Muscle layer of duodenum (tissue), 2 donors: ENCODE measurements at regions not wholly inside any gene's neighbourhood (a gene's known extent, or its start where the extent isn't known, plus 50 kb on each side); places are given as distances from the start of the nearest gene placed in this dataset.

Experiments
- H3K27ac ChIP-seq: one replicate; pipeline ENCODE4 v1.7.0; 2013; ENCODE audit warnings: mild to moderate bottlenecking, low read length
- H3K27me3 ChIP-seq: one replicate; pipeline ENCODE4 v1.7.0; 2013; ENCODE audit warnings: low read depth, mild to moderate bottlenecking, control low read depth, low read length
- H3K36me3 ChIP-seq, 2 donors: one replicate each; pipeline ENCODE4 v1.7.0; 2013; ENCODE audit warnings: low read length in 2 of 2, control low read depth in 1 of 2, mild to moderate bottlenecking in 1 of 2; ENCODE audit not compliant: insufficient read depth in 2 of 2, control insufficient read depth in 1 of 2
- H3K4me1 ChIP-seq, 2 donors: one replicate each; pipeline ENCODE4 v1.7.0; 2013; ENCODE audit warnings: low read length in 2 of 2, mild to moderate bottlenecking in 2 of 2, control low read depth in 1 of 2, moderate library complexity in 1 of 2; ENCODE audit not compliant: insufficient read depth in 2 of 2, control insufficient read depth in 1 of 2
- H3K4me3 ChIP-seq, 2 donors: one replicate each; pipeline ENCODE4 v1.7.0; 2013; ENCODE audit warnings: low read length in 2 of 2, low read depth in 1 of 2, mild to moderate bottlenecking in 1 of 2
- H3K9me3 ChIP-seq, 2 donors: one replicate each; pipeline ENCODE4 v1.7.0; 2013; ENCODE audit warnings: low read length in 2 of 2, control low read depth in 1 of 2, mild to moderate bottlenecking in 1 of 2; ENCODE audit not compliant: control insufficient read depth in 1 of 2
- donor health status: healthy.

DNA sequence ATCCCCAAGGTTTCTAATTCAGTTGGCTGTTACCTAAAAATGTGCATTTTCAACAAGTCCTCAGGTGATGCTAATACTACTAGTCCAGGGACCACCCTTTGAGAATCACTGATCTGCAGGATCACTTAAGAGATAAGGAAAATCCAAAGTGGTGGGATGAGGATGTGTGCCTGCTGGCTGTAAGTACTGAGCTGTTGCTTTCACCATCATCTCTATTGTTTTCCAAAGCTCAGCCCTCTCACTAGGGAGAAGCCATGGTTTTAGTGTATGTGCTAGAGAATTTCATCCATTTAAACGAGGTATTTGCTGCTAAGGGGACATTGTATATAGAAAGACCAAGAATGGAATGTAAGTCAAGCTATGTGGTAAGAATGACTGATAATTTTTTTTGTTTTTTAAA, 202.3 kb downstream of the KIF21A start:
- no peaks in the 10 kb centered on the region for H3K4me1 ChIP-seq
- no peak overlapping the region for H3K27ac ChIP-seq
- H3K9me3 ChIP-seq: no peaks in the 10 kb centered on the region
- H3K36me3 ChIP-seq: no peaks in the 10 kb centered on the region
- H3K27me3 ChIP-seq: no peaks in the 10 kb centered on the region
- H3K4me3 ChIP-seq: no peak overlapping the region

GRCh38 chr12:39239490-39240486, 203.1 kb downstream of the KIF21A start:
- no peaks in the 10 kb centered on the region for H3K36me3 ChIP-seq
- no peaks in the 10 kb centered on the region for H3K27me3 ChIP-seq
- no peaks in the 10 kb centered on the region for H3K4me1 ChIP-seq
- no peaks in the 10 kb centered on the region for H3K9me3 ChIP-seq
- no peak overlapping the region for H3K27ac ChIP-seq
- H3K4me3 ChIP-seq: no peak overlapping the region

DNA sequence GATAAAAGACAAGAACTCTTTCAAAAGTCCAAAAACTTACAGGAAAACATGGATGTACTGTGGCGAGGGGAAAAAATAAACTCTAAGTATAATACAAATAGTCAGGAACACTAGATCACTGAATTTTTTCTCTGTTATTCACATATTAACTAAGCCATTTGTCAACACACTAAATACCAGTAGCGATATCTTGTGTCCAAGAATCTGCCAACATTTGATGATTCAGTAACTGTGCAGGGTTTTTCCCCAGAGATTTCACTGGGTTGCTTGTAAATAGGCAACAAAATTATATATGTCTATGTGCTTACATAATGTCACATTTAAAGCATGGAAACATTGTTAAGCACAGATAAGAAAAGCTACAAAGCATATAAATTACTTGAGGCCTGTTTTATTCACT, 205.9 kb downstream of the KIF21A start:
- Histone ChIP-seq H3K27me3 (no peaks in the 10 kb centered on the region), H3K36me3 (no peaks in the 10 kb centered on the region), H3K27ac (no peak overlapping the region), H3K4me3 (no peak overlapping the region), H3K9me3 (no peaks in the 10 kb centered on the region), H3K4me1 (no peaks in the 10 kb centered on the region)

DNA sequence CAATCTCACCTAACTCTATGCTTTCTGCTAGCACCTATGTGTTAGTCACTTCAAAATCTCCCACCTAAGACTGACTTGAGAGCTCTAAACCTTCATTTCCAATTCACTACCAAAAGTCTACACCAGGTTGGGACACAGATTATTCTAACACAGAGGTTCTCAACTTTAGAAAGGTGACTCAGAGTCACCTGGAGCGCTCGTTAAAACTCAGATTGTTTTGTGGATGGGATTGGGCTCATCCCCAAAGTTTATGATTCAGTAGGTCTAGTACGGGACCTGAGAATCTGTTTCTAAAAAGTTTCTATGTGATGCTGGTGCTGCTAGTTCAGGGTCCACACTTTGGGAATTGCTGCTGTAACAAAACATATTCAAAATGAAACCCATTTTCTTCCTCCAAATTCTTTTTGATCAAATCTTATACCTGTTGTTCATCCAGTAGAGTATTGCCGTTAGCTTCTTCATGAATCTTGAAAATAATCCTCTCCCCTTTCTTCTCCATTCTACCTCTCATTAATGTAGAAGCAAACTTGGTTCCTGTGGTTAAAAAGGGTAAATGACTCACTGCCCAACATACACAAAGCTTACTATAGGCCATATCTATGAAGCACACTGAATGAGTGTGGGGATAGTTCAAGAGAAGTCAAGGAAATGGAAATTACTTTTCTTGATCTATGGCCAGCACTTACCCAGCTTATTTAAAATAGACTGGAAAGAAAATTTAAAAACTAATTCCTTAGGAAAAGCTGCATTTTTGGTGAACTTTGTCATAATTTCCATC, 206.7 kb downstream of the KIF21A start:
- Histone ChIP-seq H3K27me3 (no peaks in the 10 kb centered on the region), H3K4me1 (no peaks in the 10 kb centered on the region), H3K27ac (no peak overlapping the region), H3K9me3 (no peaks in the 10 kb centered on the region), H3K4me3 (no peak overlapping the region), H3K36me3 (no peaks in the 10 kb centered on the region)

DNA sequence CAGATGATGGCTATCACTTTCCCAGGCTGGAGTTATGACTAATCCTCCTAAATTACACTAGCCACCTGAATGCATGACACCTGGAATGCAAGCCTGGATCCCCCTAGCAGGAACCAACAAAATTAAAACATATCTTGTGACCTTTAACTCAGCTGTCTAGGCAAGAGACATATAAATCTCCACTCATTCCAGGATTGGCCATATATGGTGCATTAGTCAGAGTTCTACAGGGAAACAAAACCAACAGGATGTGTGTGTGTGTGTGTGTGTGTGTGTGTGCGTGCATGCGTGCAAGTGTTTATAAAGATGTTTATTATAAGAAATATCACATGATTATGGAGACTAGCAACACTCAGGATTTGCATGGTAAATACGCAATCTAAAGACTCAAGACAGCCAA, 212.8 kb downstream of the KIF21A start:
- Histone ChIP-seq H3K27ac (no peak overlapping the region), H3K4me1 (no peaks in the 10 kb centered on the region), H3K27me3 (no peaks in the 10 kb centered on the region), H3K4me3 (no peak overlapping the region), H3K9me3 (no peaks in the 10 kb centered on the region), H3K36me3 (no peaks in the 10 kb centered on the region)

- Histone ChIP-seq H3K27ac (no peak overlapping the region), H3K36me3 (no peaks in the 10 kb centered on the region), H3K4me3 (no peak overlapping the region), H3K9me3 (peaks cover 0 to 3% of the 10 kb centered on the region in 2 donors), H3K27me3 (no peaks in the 10 kb centered on the region), H3K4me1 (no peaks in the 10 kb centered on the region)
Observed at GRCh38 chr12:39227218-39227617, 215.7 kb downstream of the KIF21A start.

DNA sequence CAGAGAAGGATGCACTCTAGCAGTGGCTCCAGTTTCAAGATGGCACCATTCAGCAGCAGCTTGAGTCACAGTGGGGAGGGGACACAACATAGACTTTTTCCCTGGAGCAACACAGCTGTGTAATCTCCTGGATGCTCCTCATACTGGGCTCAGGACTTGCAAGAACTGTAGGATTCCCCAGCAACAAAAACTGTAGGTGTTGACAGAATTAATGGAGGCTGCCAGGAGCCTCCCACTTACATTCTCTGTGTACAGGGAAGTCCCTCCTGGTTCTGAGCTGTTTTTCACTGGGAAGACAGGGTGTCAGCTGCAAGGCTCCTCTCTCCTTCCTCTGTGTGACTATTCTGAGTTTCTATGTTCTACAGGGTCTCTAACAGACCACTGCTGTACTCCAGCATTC, 217.9 kb downstream of the KIF21A start:
- peaks cover 0 to 3% of the 10 kb centered on the region in 2 donors for H3K9me3 ChIP-seq
- H3K36me3 ChIP-seq: no peaks in the 10 kb centered on the region
- H3K4me1 ChIP-seq: no peaks in the 10 kb centered on the region
- no peak overlapping the region for H3K4me3 ChIP-seq
- no peak overlapping the region for H3K27ac ChIP-seq
- H3K27me3 ChIP-seq: no peaks in the 10 kb centered on the region

- peaks cover 0 to 14% of the 10 kb centered on the region in 2 donors for H3K9me3 ChIP-seq
- no peak overlapping the region for H3K4me3 ChIP-seq
- H3K27me3 ChIP-seq: no peaks in the 10 kb centered on the region
- no peaks in the 10 kb centered on the region for H3K4me1 ChIP-seq
- H3K27ac ChIP-seq: no peak overlapping the region
- H3K36me3 ChIP-seq: no peaks in the 10 kb centered on the region
Observed at GRCh38 chr12:39205969-39206368, 237.0 kb downstream of the KIF21A start.

- Histone ChIP-seq H3K36me3 (no peaks in the 10 kb centered on the region), H3K4me1 (no peaks in the 10 kb centered on the region), H3K27ac (no peak overlapping the region), H3K27me3 (no peaks in the 10 kb centered on the region), H3K4me3 (no peak overlapping the region), H3K9me3 (peaks cover 0 to 9% of the 10 kb centered on the region in 2 donors)
Observed at GRCh38 chr12:39199351-39199750, 243.6 kb downstream of the KIF21A start.

DNA sequence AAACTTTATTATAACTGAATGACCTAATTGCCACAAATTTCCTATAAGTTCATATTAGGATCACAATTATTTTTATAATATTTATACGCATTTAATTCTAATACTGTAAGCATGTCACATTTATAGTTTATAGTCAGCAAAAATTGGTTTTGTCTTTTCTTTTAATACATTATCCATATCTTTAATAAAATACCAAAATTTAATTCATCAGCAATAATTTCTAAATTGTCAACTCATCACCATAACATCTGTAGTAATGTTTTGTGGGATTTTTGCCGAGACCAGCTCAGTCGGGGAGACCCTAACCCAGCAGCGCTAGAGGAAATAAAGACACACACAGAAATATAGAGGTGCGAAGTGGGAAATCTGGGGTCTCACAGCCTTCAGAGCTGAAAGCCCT, 254.2 kb downstream of the KIF21A start:
- Histone ChIP-seq H3K27ac (no peak overlapping the region), H3K4me1 (no peaks in the 10 kb centered on the region), H3K27me3 (no peaks in the 10 kb centered on the region), H3K4me3 (no peak overlapping the region), H3K9me3 (no peaks in the 10 kb centered on the region), H3K36me3 (no peaks in the 10 kb centered on the region)

GRCh38 chr12:39186744-39187143, 256.2 kb downstream of the KIF21A start:
- H3K4me3 ChIP-seq: no peak overlapping the region
- no peaks in the 10 kb centered on the region for H3K27me3 ChIP-seq
- H3K4me1 ChIP-seq: no peaks in the 10 kb centered on the region
- no peaks in the 10 kb centered on the region for H3K9me3 ChIP-seq
- H3K27ac ChIP-seq: no peak overlapping the region
- no peaks in the 10 kb centered on the region for H3K36me3 ChIP-seq
